ENCODE measurements at regions not wholly inside any gene's neighbourhood (a gene's known extent, or its start where the extent isn't known, plus 50 kb on each side); places are given as distances from the start of the nearest gene placed in this dataset.

GRCh38 chr19:28397306-28397705, 815.6 kb downstream of the UQCRFS1 start:
- no peak for TF ChIP-seq CTCF (conservative IDR thresholded peaks at IDR 0.05)
- H3K4me3 Mint-ChIP-seq: no peak overlapping the region
- DNase-seq (ENCODE audit: low read depth, low spot score): no peak
- no peak overlapping the region for H3K27ac Mint-ChIP-seq (ENCODE audit: unreplicated experiment)
- no peaks in the 10 kb centered on the region for H3K27me3 Mint-ChIP-seq (ENCODE audit: low read depth)
- H3K36me3 Mint-ChIP-seq (ENCODE audit: low read depth): no peaks in the 10 kb centered on the region
- peaks cover 31% of the 10 kb centered on the region for H3K4me1 Mint-ChIP-seq
- peaks cover 2% of the 10 kb centered on the region for H3K9me3 Mint-ChIP-seq

- TF ChIP-seq CTCF (conservative IDR thresholded peaks at IDR 0.05): no peak
- no peaks in the 10 kb centered on the region for H3K27me3 Mint-ChIP-seq (ENCODE audit: low read depth)
- H3K36me3 Mint-ChIP-seq (ENCODE audit: low read depth): no peaks in the 10 kb centered on the region
- peaks cover 22% of the 10 kb centered on the region for H3K4me1 Mint-ChIP-seq
- no peak overlapping the region for H3K27ac Mint-ChIP-seq (ENCODE audit: unreplicated experiment)
- H3K9me3 Mint-ChIP-seq: peaks cover 2% of the 10 kb centered on the region
- no peak for DNase-seq (ENCODE audit: low read depth, low spot score)
- H3K4me3 Mint-ChIP-seq: no peak overlapping the region
Measured at GRCh38 chr19:28396287-28396831, 816.6 kb downstream of the UQCRFS1 start.

GRCh38 chr19:28394725-28395124, 818.2 kb downstream of the UQCRFS1 start:
- Mint-ChIP-seq H3K27me3 (ENCODE audit: low read depth) (peaks cover 3% of the 10 kb centered on the region), H3K4me3 (no peak overlapping the region), H3K36me3 (ENCODE audit: low read depth) (no peaks in the 10 kb centered on the region), H3K9me3 (peaks cover 2% of the 10 kb centered on the region), H3K4me1 (peaks cover 19% of the 10 kb centered on the region), H3K27ac (ENCODE audit: unreplicated experiment) (no peak overlapping the region)
- no peak for TF ChIP-seq CTCF (conservative IDR thresholded peaks at IDR 0.05)
- no peak for DNase-seq (ENCODE audit: low read depth, low spot score)

- Mint-ChIP-seq H3K27ac (ENCODE audit: unreplicated experiment) (peak overlapping the region; percentile 7), H3K36me3 (ENCODE audit: low read depth) (no peaks in the 10 kb centered on the region), H3K9me3 (no peaks in the 10 kb centered on the region), H3K4me1 (peaks cover 19% of the 10 kb centered on the region), H3K27me3 (ENCODE audit: low read depth) (peaks cover 7% of the 10 kb centered on the region), H3K4me3 (no peak overlapping the region)
- TF ChIP-seq CTCF (conservative IDR thresholded peaks at IDR 0.05): no peak
- no peak for DNase-seq (ENCODE audit: low read depth, low spot score)
Measured at GRCh38 chr19:28393574-28394336, 819.2 kb downstream of the UQCRFS1 start.

- Mint-ChIP-seq H3K27ac (ENCODE audit: unreplicated experiment) (no peak overlapping the region), H3K4me1 (peaks cover 8% of the 10 kb centered on the region), H3K36me3 (ENCODE audit: low read depth) (no peaks in the 10 kb centered on the region), H3K27me3 (ENCODE audit: low read depth) (peaks cover 9% of the 10 kb centered on the region), H3K4me3 (no peak overlapping the region), H3K9me3 (peaks cover 2% of the 10 kb centered on the region)
- DNase-seq (ENCODE audit: low read depth, low spot score): no peak
- TF ChIP-seq CTCF (conservative IDR thresholded peaks at IDR 0.05): no peak
Measured at GRCh38 chr19:28388988-28389387, 824.0 kb downstream of the UQCRFS1 start.
